ENCODE measurements at regions not wholly inside any gene's neighbourhood (a gene's known extent, or its start where the extent isn't known, plus 50 kb on each side); places are given as distances from the start of the nearest gene placed in this dataset.

- Histone ChIP-seq H3K4me3 (replicated peaks; ENCODE audit: insufficient read depth, low read length) (no peak overlapping the region), H3K27ac (replicated peaks) (no peak overlapping the region), H3K27me3 (ENCODE audit: insufficient read depth, poor library complexity, severe bottlenecking) (no peaks in the 10 kb centered on the region)
- DNase-seq (ENCODE audit: low read depth in 1 of 2, low spot score in 1 of 2): no peak
- no peak for TF ChIP-seq SPI1 (IDR thresholded peaks at IDR 0.05; ENCODE audit: borderline replicate concordance, low read depth)
- TF ChIP-seq GABPA (IDR thresholded peaks at IDR 0.05; ENCODE audit: low read depth): no peak
- TF ChIP-seq POLR2AphosphoS5 (IDR thresholded peaks at IDR 0.05; ENCODE audit: low read depth): no peak
- no peak for TF ChIP-seq CTCF (IDR thresholded peaks at IDR 0.05; ENCODE audit: insufficient read depth, low read length)
- no peak for TF ChIP-seq REST (IDR thresholded peaks at IDR 0.05; ENCODE audit: insufficient replicate concordance, low read depth)
Measured at GRCh38 chr3:147854542-147854941, 445.4 kb downstream of the ZIC1 start.

- TF ChIP-seq GABPA (IDR thresholded peaks at IDR 0.05; ENCODE audit: low read depth): no peak
- TF ChIP-seq POLR2AphosphoS5 (IDR thresholded peaks at IDR 0.05; ENCODE audit: low read depth): no peak
- Histone ChIP-seq H3K27ac (replicated peaks) (no peak overlapping the region), H3K27me3 (ENCODE audit: insufficient read depth, poor library complexity, severe bottlenecking) (no peaks in the 10 kb centered on the region), H3K4me3 (replicated peaks; ENCODE audit: insufficient read depth, low read length) (no peak overlapping the region)
- DNase-seq (ENCODE audit: low read depth in 1 of 2, low spot score in 1 of 2): no peak
Measured at GRCh38 chr3:147864754-147865354, 455.7 kb downstream of the ZIC1 start.

- TF ChIP-seq GABPA (IDR thresholded peaks at IDR 0.05; ENCODE audit: low read depth) (no peak), SPI1 (IDR thresholded peaks at IDR 0.05; ENCODE audit: borderline replicate concordance, low read depth) (no peak), CTCF (IDR thresholded peaks at IDR 0.05; ENCODE audit: insufficient read depth, low read length) (no peak), POLR2AphosphoS5 (IDR thresholded peaks at IDR 0.05; ENCODE audit: low read depth) (no peak)
- no peak overlapping the region for H3K27ac ChIP-seq (replicated peaks)
- no peak for DNase-seq (ENCODE audit: low read depth in 1 of 2, low spot score in 1 of 2)
- H3K4me3 ChIP-seq (replicated peaks; ENCODE audit: insufficient read depth, low read length): no peak overlapping the region
- no peaks in the 10 kb centered on the region for H3K27me3 ChIP-seq (ENCODE audit: insufficient read depth, poor library complexity, severe bottlenecking)
Measured at GRCh38 chr3:147866561-147866960, 457.4 kb downstream of the ZIC1 start.

- Histone ChIP-seq H3K4me3 (replicated peaks; ENCODE audit: insufficient read depth, low read length) (no peak overlapping the region), H3K27me3 (ENCODE audit: insufficient read depth, poor library complexity, severe bottlenecking) (no peaks in the 10 kb centered on the region), H3K27ac (replicated peaks) (no peak overlapping the region)
- no peak for DNase-seq (ENCODE audit: low read depth in 1 of 2, low spot score in 1 of 2)
- TF ChIP-seq GABPA (IDR thresholded peaks at IDR 0.05; ENCODE audit: low read depth) (no peak), SPI1 (IDR thresholded peaks at IDR 0.05; ENCODE audit: borderline replicate concordance, low read depth) (no peak), REST (IDR thresholded peaks at IDR 0.05; ENCODE audit: insufficient replicate concordance, low read depth) (no peak), POLR2AphosphoS5 (IDR thresholded peaks at IDR 0.05; ENCODE audit: low read depth) (no peak), CTCF (IDR thresholded peaks at IDR 0.05; ENCODE audit: insufficient read depth, low read length) (no peak)
Measured at GRCh38 chr3:147872568-147872967, 463.4 kb downstream of the ZIC1 start.

Measured in HL-60 (cell line).